LoVo (cell line): ENCODE measurements at regions not wholly inside any gene's neighbourhood (a gene's known extent, or its start where the extent isn't known, plus 50 kb on each side); places are given as distances from the start of the nearest gene placed in this dataset.

ENCODE experiments used
- DNase-seq: peaks from one replicate; pipeline ENCODE4 v3.0.0-alpha.2; 2016; ENCODE audit warnings: low spot score

DNA sequence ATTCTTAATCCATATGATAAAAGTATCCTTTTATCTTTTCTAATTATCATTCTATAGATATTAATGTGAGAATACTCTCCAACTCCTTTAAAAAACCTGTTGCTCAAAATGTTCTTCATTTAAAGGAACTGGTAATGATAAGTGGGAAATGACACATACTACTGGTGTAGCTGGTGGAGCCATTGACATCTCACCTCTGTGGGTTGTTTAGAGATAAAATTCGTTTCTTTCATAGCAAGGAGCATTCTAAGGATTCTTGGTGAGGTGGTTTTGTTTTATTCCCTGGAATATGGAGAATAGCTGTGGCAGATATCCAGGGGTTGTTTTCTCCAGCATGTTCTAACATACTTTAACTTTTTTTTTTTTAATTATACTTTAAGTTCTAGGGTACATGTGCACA is 299.8 kb upstream of the THBS1 start:
- DNase-seq: no peak

DNA sequence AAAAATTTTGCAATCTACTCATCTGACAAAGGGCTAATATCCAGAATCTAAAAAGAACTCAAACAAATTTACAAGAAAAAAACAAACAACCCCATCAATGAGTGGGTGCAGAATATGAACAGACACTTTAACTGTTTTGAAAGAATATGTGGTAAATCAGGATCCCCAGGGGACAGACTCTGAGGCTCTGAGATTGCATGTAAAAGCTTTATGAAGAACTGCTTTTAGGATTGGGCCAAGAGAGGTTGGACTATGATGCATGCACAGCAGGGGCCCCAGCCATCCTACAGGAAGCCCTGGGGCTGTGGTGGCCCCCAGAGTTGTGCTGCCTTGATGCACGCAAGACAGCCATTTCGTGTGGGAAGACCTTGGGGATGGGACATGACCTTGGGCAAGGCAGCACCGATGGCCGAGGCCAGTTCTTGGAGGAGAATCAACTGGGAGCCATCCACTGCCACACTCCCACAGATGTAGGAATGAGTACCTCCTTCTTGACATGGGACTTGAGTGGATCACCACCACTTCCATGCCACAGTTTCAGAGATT is 298.1 kb upstream of the THBS1 start:
- DNase-seq: no peak

DNA sequence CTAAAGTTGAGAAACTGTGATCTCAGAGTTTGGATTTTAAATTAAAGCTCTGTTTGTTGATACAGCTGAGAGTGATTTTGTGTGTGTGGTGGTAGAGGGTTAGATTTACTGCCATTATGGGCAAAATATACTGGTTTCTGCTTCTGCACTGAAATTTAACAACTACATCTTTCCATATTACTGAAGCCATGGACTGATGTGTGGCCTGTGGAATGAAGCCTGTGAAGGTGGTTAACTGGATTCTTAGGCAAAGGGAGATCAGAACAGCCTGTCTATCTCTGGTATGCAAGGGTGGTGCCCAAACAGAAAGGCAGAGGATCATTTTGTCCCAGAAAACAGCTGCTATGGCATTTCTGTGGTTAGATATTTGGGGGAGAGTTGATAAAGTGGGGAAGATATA is 297.3 kb upstream of the THBS1 start:
- DNase-seq: no peak

DNA sequence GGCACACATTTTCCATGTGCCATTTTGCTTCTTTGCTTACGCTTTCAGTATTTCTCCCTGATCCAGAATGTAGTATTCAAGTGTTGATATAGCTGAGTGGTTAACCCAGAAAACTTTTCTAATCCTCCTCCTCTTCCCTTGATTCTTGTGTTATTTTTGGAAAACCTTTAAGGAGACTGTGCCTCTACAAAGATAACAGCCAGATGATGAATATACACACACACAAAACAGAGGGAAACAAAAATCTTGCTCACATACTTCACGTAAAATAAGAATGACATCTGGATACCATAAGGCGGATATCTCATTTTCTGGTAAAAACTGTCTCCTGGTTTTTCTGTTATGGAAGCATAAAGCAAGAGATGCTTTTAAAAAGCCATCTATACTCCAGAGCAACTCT is 295.8 kb upstream of the THBS1 start:
- DNase-seq: no peak

DNA sequence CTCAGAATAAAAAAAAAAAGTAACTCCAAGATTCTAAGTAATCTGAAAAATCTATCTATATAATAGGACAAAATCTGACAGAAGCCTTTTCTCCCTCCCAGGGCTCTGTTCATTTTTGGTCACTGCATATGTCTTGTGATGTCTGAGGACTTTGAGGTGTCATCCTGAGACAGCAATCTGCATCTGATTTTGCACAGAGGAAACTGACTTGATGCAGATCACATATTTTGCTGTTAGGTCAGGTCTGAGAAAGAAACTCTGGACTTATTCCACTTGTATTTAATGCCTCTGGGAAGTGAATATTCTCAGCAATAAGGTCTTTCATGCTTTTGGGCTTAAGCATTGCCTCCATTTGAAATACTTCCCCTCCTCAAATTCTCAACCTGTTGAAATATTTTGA is 295.2 kb upstream of the THBS1 start:
- no peak for DNase-seq

DNA sequence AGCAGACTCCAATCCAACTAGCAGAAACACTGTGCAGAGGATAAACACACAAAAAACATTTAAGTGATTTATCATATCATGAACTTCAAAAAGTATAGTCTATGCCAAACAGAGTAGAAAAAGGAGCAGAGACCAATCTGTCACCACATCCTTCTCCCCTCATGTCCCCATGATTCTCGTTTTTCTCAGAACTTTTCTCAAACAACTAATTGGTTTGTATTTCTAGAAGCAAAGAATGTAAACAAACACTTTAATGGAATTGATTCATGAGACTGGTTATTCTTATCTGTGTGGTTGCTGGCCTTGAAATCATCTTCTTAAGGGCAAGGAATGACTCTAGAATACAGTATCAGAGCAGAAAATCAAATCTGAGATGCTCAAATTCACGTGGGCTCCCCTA is 294.2 kb upstream of the THBS1 start:
- no peak for DNase-seq

- no peak for DNase-seq
Measured at GRCh38 chr15:39287322-39288195, 293.3 kb upstream of the THBS1 start.

DNA sequence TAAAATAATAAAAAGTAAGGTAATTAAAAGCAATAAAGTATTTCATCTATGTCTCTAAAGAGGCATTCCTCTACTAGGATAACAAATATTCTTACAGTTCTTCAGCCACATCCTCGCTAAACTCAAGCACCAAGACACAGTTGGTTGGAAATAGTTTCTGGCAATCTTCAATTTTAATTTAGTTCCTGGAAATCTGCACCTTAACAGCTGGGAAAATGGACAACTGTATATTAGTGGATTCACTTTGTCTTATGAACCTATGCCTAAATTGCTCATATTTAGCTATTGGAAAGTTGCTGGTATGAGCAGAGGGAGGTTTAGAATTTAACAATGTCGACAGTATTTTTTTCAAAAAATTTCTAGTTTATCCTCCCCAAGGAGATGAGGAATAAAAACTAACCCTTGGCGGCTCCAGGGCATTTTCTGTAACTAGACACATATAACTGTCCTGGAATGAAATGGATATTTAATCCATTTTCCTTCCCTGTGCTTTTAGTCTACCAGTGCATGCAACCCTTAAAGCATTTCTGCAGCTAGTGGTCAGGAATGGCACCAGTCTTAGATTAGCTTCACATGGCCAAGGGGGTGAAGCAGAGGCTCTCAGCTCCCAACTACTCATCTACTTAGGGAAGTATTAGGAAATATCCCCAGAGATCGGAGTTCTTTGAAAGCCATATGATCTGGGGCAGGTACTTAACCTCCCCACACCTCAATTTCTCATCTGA is 290.0 kb upstream of the THBS1 start:
- DNase-seq: no peak

DNA sequence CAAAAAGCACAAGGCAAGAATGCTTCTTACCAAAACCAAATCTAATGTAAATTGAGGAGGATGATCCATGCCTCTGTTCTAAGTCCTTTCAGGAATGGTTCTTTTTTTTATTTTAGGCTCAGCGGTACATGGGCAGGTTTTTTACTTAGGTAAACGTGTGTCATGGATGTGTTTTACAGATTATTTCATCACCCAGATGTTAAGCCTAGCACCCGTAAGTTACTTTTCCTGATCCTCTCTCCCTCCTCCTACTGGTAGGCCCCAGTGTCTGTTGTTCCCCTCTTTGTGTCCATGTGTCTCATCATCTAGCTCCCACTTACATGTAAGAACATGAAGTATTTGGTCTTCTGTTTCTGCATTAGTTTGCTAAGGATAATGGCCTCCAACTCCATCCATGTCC is 289.2 kb upstream of the THBS1 start:
- no peak for DNase-seq

DNA sequence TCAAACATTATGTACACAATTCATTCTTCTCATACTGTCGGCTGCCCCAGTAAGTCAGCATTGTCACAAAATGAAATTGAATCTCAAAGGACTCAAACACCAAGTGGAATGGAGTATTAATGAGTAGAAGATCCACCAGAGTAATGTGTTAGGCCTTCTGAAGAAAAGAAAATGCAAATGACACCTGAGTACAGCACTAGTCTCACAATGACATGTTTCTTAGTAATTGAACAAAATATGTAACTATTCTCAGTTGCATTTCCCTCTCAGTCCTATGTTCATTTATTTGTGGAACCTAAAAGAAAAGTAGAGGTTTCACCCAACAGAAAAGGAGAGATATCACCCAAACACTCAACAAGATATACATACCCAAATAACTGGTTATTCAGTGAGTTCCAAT is 283.9 kb upstream of the THBS1 start:
- DNase-seq: no peak

- DNase-seq: no peak
Measured at GRCh38 chr15:39298271-39298962, 282.5 kb upstream of the THBS1 start.

DNA sequence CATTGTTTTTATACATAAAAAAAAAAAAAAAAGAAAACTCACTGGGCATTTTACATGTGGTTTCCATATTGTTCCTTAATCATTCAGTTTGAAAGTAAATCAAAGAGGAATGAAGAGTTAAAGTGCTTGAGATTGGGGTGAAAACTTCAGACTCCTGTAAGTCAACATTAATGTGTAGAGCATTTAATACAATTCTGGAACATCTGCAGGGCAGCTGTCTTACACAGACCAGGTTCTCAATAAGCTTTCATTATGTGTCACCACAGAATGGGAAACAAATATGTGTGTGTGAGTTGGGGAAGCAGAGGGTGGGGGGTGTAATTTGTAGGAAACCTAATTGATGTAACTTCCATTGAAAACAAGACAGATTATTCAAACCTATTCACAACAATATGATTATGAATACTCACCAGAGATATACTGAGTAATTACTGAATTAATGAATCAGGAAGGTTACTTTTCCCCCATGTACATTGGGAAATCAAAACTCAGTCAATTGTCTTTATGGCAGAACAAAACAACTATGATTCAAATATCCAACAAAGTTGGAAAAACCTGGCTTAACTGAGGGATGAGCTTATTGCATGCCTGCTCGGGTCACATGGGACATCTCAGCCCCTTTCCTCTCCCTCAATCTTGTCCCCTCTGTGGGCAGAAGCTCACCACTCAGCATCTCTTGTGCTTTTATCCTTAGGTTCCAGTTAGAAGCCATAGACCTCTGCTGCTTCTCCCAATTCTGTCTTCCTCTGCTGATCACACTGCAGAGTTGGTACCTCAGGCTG is 281.2 kb upstream of the THBS1 start:
- no peak for DNase-seq

DNA sequence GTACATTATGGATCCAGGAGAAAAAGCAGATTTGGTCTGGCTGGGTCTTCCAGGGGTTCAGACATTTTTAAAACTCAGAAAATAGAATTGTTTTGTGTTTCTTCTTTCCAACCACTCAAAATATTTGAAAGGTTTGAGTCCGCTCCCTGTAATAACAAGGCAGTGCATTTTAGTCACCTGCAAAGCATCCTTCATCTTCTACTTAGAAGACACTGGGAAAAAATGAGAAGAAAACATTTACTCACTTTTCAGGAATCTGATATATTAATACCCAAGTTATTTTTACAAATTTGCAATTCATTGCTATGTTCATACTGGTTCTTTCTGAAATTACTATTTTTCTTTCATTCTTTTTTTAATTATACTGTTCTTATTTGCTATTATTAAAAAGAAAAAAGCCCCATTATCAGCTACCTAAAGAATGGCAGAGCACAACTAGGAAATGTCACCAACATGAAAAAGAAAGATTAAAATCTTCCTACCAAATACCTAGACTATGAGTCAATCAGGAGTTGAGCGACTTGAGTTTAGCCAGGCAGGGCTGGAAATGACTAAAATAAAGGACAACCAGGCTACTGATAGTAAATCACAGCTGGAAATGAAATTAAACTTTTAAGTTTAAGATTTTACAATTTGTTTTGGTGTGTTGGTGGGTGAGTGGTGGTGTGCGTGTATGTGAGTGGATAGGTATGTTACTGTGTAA is 280.3 kb upstream of the THBS1 start:
- DNase-seq: peak; percentile 54

DNA sequence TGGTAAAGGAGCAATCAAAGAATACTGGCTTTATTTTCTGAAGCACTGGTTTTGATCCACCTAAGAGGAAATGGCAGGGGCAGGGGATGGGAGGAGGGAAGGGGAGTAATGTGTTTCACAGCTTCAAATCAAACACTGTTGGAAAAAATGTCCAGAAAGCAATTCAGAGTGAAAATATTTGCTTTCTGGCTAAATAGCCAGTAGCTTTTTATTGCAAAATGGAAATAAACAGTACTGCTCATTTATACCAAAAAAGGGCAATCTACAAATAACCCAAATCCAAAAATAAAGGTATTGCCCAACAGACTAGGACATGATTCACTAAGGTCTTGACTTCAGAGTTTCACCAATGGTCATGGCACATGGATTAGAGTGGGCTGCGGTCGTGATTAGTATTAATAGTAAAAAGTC is 279.3 kb upstream of the THBS1 start:
- DNase-seq: no peak

DNA sequence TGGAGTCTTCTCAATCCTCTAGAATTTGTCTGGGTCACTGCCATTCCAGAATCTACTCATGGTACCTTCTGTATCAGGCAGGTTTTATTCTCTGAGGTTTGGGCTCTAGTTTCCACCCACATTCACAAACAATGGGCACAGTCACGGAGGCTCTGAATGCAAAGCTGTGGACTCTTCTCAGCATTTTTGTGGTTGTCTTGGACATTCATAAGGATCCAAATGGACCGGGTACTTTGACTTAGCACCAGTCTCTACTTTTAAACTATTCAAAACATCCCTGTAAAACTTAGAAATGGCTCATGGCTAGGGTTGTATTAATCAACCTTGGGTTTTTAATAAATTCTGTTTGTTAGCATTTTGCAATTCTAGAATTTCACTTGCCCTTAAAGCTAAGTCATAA is 277.9 kb upstream of the THBS1 start:
- DNase-seq: no peak

DNA sequence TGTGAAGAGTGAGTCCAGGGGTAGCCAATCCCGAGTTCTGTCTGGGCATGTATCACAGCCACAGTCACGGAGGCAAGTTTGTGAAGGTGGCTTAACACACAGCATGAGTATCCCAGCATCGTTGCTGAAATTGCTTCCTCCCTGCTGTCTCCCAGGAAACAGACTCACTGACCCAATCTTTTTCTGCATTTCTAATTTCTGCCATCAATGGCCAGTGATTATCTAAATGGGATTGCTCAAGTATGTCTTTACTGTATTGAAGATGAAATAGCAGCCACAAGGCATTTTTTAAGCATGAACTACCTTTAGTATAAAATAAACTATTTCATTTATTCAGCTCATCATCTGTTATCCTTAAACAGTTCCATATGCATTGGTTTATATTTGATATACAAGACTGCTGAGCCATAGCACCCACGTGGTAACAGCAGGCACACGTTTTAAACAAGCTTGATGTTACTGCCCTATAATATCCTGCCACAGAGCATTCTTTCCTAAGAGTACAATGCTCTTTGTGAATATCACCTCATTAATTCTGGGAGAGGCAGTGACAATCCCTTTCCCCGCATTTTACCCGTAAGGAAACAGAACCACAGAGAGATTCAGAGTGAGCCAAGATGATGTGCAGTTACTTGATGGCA is 276.6 kb upstream of the THBS1 start:
- DNase-seq: no peak

GRCh38 chr15:39304931-39305728 is 275.7 kb upstream of the THBS1 start:
- DNase-seq: no peak

- DNase-seq: peak; percentile 14
Measured at GRCh38 chr15:39310633-39311032, 270.2 kb upstream of the THBS1 start.

DNA sequence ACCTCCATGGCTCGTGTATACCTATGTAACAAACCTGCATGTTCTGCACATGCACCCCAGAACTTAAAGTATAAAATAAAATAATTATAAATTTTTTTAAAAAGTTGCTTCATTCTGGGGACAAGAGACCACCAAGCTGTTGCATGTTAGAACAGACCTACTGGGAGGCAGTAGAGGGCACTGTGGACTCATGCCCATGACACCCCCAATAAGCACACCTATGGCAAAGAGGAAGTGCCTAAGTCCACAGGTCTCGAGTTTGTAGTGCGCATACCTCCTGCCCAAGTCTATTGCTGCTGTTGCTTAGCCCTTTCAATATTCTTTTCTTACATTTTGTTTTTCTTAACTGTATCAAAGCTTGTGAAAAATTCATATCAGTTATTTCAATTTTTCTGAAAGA is 267.9 kb upstream of the THBS1 start:
- DNase-seq: no peak

- DNase-seq: no peak
Measured at GRCh38 chr15:39313467-39313866, 267.4 kb upstream of the THBS1 start.
